HCT116 (cell line): ENCODE measurements at regions not wholly inside any gene's neighbourhood (a gene's known extent, or its start where the extent isn't known, plus 50 kb on each side); places are given as distances from the start of the nearest gene placed in this dataset.

Experiments used
- ATAC-seq: fragments of 200-7000 bp; cut with Tn5 transposase; 2 replicates; pipeline ENCODE4 v1.9.1; 2020; ENCODE audit warnings: mild to moderate bottlenecking, moderate library complexity
- BruUV-seq: library from RNA; stranded (reverse); fragments of 400-500 nt; replicated peaks from 2 replicates; lab custom pipeline; 2021; lab: Mats Ljungman, UMichigan
- CTCF ChIA-PET: fragments of 300-600 bp; sonication (Branson Sonifier 250); formaldehyde crosslinking; loops from one replicate; lab custom pipeline; 2021; ENCODE audit warnings: antibody characterized with exemption; lab: Charles Lee
- POLR2A ChIA-PET: fragments of 300-600, 350-600 bp; sonication (Branson Sonifier 250); formaldehyde crosslinking; loops from one replicate; lab custom pipeline; 2021; ENCODE audit warnings: antibody characterized with exemption; lab: Charles Lee
- RAD21 ChIA-PET, 2 experiments: fragments of 300-600 bp; sonication (Branson Sonifier 250); formaldehyde crosslinking; loops; one replicate each; lab custom pipeline; 2023; ENCODE audit warnings: low total read pairs in 2 of 2; ENCODE audit not compliant: uncharacterized antibody in 2 of 2, unreplicated experiment in 2 of 2, low non-redundant PET in 1 of 2; lab: Charles Lee
- DNase-seq: peaks from one replicate; pipeline ENCODE4 v3.0.0-alpha.2; 2010; ENCODE audit warnings: low read depth, low spot score
- H2AFZ ChIP-seq: fragments of 200-600 bp; shearing (Covaris generic), sonication (generic); 2 replicates; pipeline ENCODE4 v1.6.1; 2017; ENCODE audit warnings: low read depth, mixed run types, mixed read lengths, antibody characterized with exemption, low read length; ENCODE audit not compliant: poor library complexity, severe bottlenecking
- H3K27ac ChIP-seq: 2 replicates; pipeline ENCODE4 v1.5.1; 2012; ENCODE audit warnings: low read depth, low read length
- H3K27me3 ChIP-seq: fragments of 200-600 bp; sonication (generic); 2 replicates; pipeline ENCODE4 v1.6.1; 2016; ENCODE audit warnings: mixed run types, low read length, mixed read lengths; ENCODE audit not compliant: insufficient read depth
- H3K36me3 ChIP-seq, 2 experiments: fragments of 200-500 bp in 1 of 2; fragments of 200-600 bp in 1 of 2; sonication (Bioruptor generic) in 1 of 2; sonication (generic) in 1 of 2; 2 replicates each; pipeline versions ENCODE4 v1.5.1 to v1.6.1; 2014 to 2016; ENCODE audit warnings: low read length in 2 of 2, inconsistent platforms in 1 of 2, mixed read lengths in 1 of 2, mixed run types in 1 of 2; ENCODE audit not compliant: insufficient read depth in 2 of 2, control insufficient read depth in 1 of 2
- H3K4me1 ChIP-seq, 2 experiments: fragments of 200-600 bp in 1 of 2; sonication (generic) in 1 of 2; 2 replicates each; pipeline versions ENCODE4 v1.5.1 to v1.6.1; 2012 to 2017; ENCODE audit warnings: low read length in 2 of 2, inconsistent platforms in 1 of 2, mild to moderate bottlenecking in 1 of 2, mixed read lengths in 1 of 2, mixed run types in 1 of 2, moderate library complexity in 1 of 2; ENCODE audit not compliant: insufficient read depth in 2 of 2, control insufficient read depth in 1 of 2
- H3K4me2 ChIP-seq: fragments of 200-600 bp; sonication (generic); 2 replicates; pipeline ENCODE4 v1.6.1; 2017; ENCODE audit warnings: mixed run types, low read length, mixed read lengths
- H3K4me3 ChIP-seq, 2 experiments: fragments of 200-600 bp in 1 of 2; sonication (generic) in 1 of 2; replicated peaks in 1 of 2; 2 replicates each; pipeline ENCODE4 v1.5.1; 2011 to 2016; ENCODE audit warnings: low read length in 2 of 2, control low read depth in 1 of 2, low read depth in 1 of 2, mild to moderate bottlenecking in 1 of 2, mixed read lengths in 1 of 2, mixed run types in 1 of 2
- H3K79me2 ChIP-seq: fragments of 200-600 bp; sonication (generic); 2 replicates; pipeline ENCODE4 v1.6.1; 2017; ENCODE audit warnings: mild to moderate bottlenecking, mixed run types, low read length, moderate library complexity, mixed read lengths; ENCODE audit not compliant: insufficient read depth
- H3K9ac ChIP-seq: fragments of 200-600 bp; sonication (generic); 2 replicates; pipeline ENCODE4 v1.6.1; 2016; ENCODE audit warnings: low read length, mixed read lengths
- H3K9me2 ChIP-seq: fragments of 200-600 bp; sonication (generic), shearing (Covaris generic); 2 replicates; pipeline ENCODE4 v1.6.1; 2017; ENCODE audit warnings: mixed run types, mild to moderate bottlenecking, moderate library complexity; ENCODE audit not compliant: insufficient read depth
- H3K9me3 ChIP-seq, 2 experiments: fragments of 200-500 bp in 1 of 2; fragments of 200-600 bp in 1 of 2; sonication (Bioruptor generic) in 1 of 2; sonication (generic) in 1 of 2; 2 replicates each; pipeline ENCODE4 v1.6.1; 2014 to 2017; ENCODE audit warnings: low read length in 2 of 2, mixed read lengths in 2 of 2, inconsistent platforms in 1 of 2, low read depth in 1 of 2, mild to moderate bottlenecking in 1 of 2, mixed run types in 1 of 2, moderate library complexity in 1 of 2; ENCODE audit not compliant: control insufficient read depth in 1 of 2, insufficient read depth in 1 of 2
- H4K20me1 ChIP-seq: fragments of 200-600 bp; sonication (generic), shearing (Covaris generic); 2 replicates; pipeline ENCODE4 v1.6.1; 2017; ENCODE audit warnings: mixed run types, mild to moderate bottlenecking, moderate library complexity; ENCODE audit not compliant: insufficient read depth
- ATF3 ChIP-seq: IDR thresholded peaks from 2 replicates; pipeline ENCODE4 v1.6.1; 2012
- CBX3 ChIP-seq: IDR thresholded peaks from 2 replicates; pipeline ENCODE4 v1.6.1; 2012; ENCODE audit warnings: low read depth
- EGR1 ChIP-seq: IDR thresholded peaks from 2 replicates; pipeline ENCODE4 v1.6.1; 2012; ENCODE audit warnings: low read depth
- ELF1 ChIP-seq: IDR thresholded peaks from 2 replicates; pipeline ENCODE4 v1.6.1; 2012; ENCODE audit warnings: low read depth, borderline replicate concordance
- EZH2 ChIP-seq: fragments of 200-600 bp; sonication (generic); IDR thresholded peaks from 2 replicates; pipeline ENCODE4 v1.6.1; 2017; ENCODE audit warnings: antibody characterized with exemption, mixed run types
- FOSL1 ChIP-seq: IDR thresholded peaks from 2 replicates; pipeline ENCODE4 v1.6.1; 2012; ENCODE audit warnings: low read depth
- MAX ChIP-seq: IDR thresholded peaks from 2 replicates; pipeline ENCODE4 v1.6.1; 2012
- POLR2A ChIP-seq: IDR thresholded peaks from 2 replicates; pipeline ENCODE4 v1.7.0; 2011; ENCODE audit warnings: borderline replicate concordance; ENCODE audit not compliant: insufficient read depth, insufficient read length; ENCODE audit errors: extremely low read depth
- POLR2AphosphoS5 ChIP-seq: IDR thresholded peaks from 2 replicates; pipeline ENCODE4 v1.6.1; 2011; ENCODE audit warnings: mild to moderate bottlenecking, low read depth, low read length, moderate library complexity
- RAD21 ChIP-seq: IDR thresholded peaks from 2 replicates; pipeline ENCODE4 v1.6.1; 2012; ENCODE audit warnings: low read depth, mild to moderate bottlenecking
- REST ChIP-seq: IDR thresholded peaks from 2 replicates; pipeline ENCODE4 v1.6.1; 2012; ENCODE audit warnings: low read depth
- SRF ChIP-seq: IDR thresholded peaks from 2 replicates; pipeline ENCODE4 v1.6.1; 2012; ENCODE audit warnings: low read depth
- TCF7L2 ChIP-seq: IDR thresholded peaks from 2 replicates; pipeline ENCODE4 v1.7.0; 2011; ENCODE audit warnings: borderline replicate concordance, inconsistent platforms; ENCODE audit not compliant: insufficient read depth, insufficient read length; ENCODE audit errors: extremely low read depth
- YY1 ChIP-seq: IDR thresholded peaks from 2 replicates; pipeline ENCODE4 v1.6.1; 2011; ENCODE audit warnings: low read length, low read depth, moderate library complexity, mild to moderate bottlenecking; ENCODE audit not compliant: insufficient replicate concordance; ENCODE audit errors: extremely low read depth
- ZFX ChIP-seq: fragments of 450-650 bp; IDR thresholded peaks from 2 replicates; pipeline ENCODE4 v1.6.1; 2017
- intact Hi-C: fragments of 100-400 bp; cut with micrococcal nuclease; formaldehyde crosslinking; loops from 2 replicates; pipeline ENCODE4 v1.10.0; 2022

- Histone ChIP-seq H3K4me1 (peaks cover 0 to 13% of the 10 kb centered on the region in 2 experiments; a peak in 3 of 4 replicates), H3K9ac (no peak overlapping the region), H3K27ac (no peak overlapping the region), H3K9me2 (no peaks in the 10 kb centered on the region), H3K4me3 (no peak overlapping the region), H3K36me3 (no peaks in the 10 kb centered on the region), H2AFZ (no peak overlapping the region), H3K27me3 (peaks cover 18% of the 10 kb centered on the region), H3K79me2 (no peaks in the 10 kb centered on the region), H4K20me1 (no peaks in the 10 kb centered on the region), H3K9me3 (no peaks in the 10 kb centered on the region), H3K4me2 (no peak overlapping the region)
- intact Hi-C loops = no loop called here
- BruUV-seq = no TSS peak
- ChIA-PET POLR2A (no interaction called here), CTCF (interaction anchor here (2.6 kb wide), 1 partner anchor 8 kb away, joined by 8 read pairs; no protein-coding TSS in a partner anchor), RAD21 (no interaction called here)
- TF ChIP-seq EZH2 (no peak), MAX (no peak), ATF3 (no peak), CBX3 (no peak), TCF7L2 (no peak)
- ATAC-seq (no peak), DNase-seq (no peak)
These were observed 1490.8 kb upstream of the TMEM132C start for GRCh38 chr12:126776026-126776655.

GRCh38 chr12:126780343-126780742 is 1486.6 kb upstream of the TMEM132C start:
- ChIA-PET CTCF (no interaction called here), RAD21 (no interaction called here), POLR2A (no interaction called here)
- Histone ChIP-seq H2AFZ (no peak overlapping the region), H3K4me1 (no peaks in the 10 kb centered on the region), H3K27me3 (peaks cover 34% of the 10 kb centered on the region), H3K4me2 (no peak overlapping the region), H3K9ac (no peak overlapping the region), H3K79me2 (no peaks in the 10 kb centered on the region), H4K20me1 (no peaks in the 10 kb centered on the region), H3K36me3 (no peaks in the 10 kb centered on the region), H3K4me3 (no peak overlapping the region), H3K9me2 (no peaks in the 10 kb centered on the region), H3K27ac (no peak overlapping the region), H3K9me3 (no peaks in the 10 kb centered on the region)
- intact Hi-C loops = loop anchor here (5.0 kb wide), 1 partner anchor 332 kb away; no protein-coding TSS in a partner anchor
- BruUV-seq = no TSS peak
- DNase-seq (no peak), ATAC-seq (no peak)
- TF ChIP-seq POLR2AphosphoS5 (no peak), SRF (no peak), FOSL1 (no peak), ELF1 (no peak), ZFX (no peak), ATF3 (no peak), RAD21 (no peak), YY1 (no peak), EGR1 (no peak), POLR2A (no peak), REST (no peak), EZH2 (no peak)
